ENCODE measurements at regions not wholly inside any gene's neighbourhood (a gene's known extent, or its start where the extent isn't known, plus 50 kb on each side); places are given as distances from the start of the nearest gene placed in this dataset.

- DNase-seq, result no peak
- Histone ChIP-seq H3K27me3 (replicated peaks; ENCODE audit: insufficient read depth, low read length) (no peaks in the 10 kb centered on the region), H3K4me2 (ENCODE audit: low read depth, low read length) (no peak overlapping the region), H3K27ac (ENCODE audit: low read length) (no peak overlapping the region), H3K36me3 (replicated peaks; ENCODE audit: insufficient read depth, low read length) (no peaks in the 10 kb centered on the region), H3K4me1 (ENCODE audit: low read length) (no peaks in the 10 kb centered on the region), H3K9me3 (replicated peaks; ENCODE audit: insufficient read depth, low read length) (no peaks in the 10 kb centered on the region), H3F3A (ENCODE audit: insufficient read depth, low read length) (no peaks in the 10 kb centered on the region), H3K9me2 (replicated peaks; ENCODE audit: insufficient read depth, low read length) (no peaks in the 10 kb centered on the region), H3K79me2 (ENCODE audit: low read length) (no peaks in the 10 kb centered on the region), H3K4me3 (ENCODE audit: low read length) (no peak overlapping the region), H3K9ac (ENCODE audit: low read length) (no peak overlapping the region), H2AFZ (ENCODE audit: low read length) (no peak overlapping the region), H4K20me1 (ENCODE audit: insufficient read depth, low read length) (no peaks in the 10 kb centered on the region)
- TF ChIP-seq EZH2phosphoT487 (IDR thresholded peaks at IDR 0.05; ENCODE audit: low read length), result no peak
- no peak for TF ChIP-seq EZH2 (optimal IDR thresholded peaks at IDR 0.05; ENCODE audit: low read depth, low read length)
- TF ChIP-seq CTCF (IDR thresholded peaks at IDR 0.05; ENCODE audit: low read length), result no peak
These were observed 230.9 kb downstream of the BTG1 start for GRCh38 chr12:91914701-91915100.

GRCh38 chr12:91913651-91914050, 232.0 kb downstream of the BTG1 start:
- Histone ChIP-seq H3K27me3 (replicated peaks; ENCODE audit: insufficient read depth, low read length) (no peaks in the 10 kb centered on the region), H4K20me1 (ENCODE audit: insufficient read depth, low read length) (no peaks in the 10 kb centered on the region), H3K4me3 (ENCODE audit: low read length) (no peak overlapping the region), H3K4me2 (ENCODE audit: low read depth, low read length) (no peak overlapping the region), H3K9ac (ENCODE audit: low read length) (no peak overlapping the region), H3K4me1 (ENCODE audit: low read length) (no peaks in the 10 kb centered on the region), H3K9me2 (replicated peaks; ENCODE audit: insufficient read depth, low read length) (no peaks in the 10 kb centered on the region), H3K9me3 (replicated peaks; ENCODE audit: insufficient read depth, low read length) (no peaks in the 10 kb centered on the region), H3K36me3 (replicated peaks; ENCODE audit: insufficient read depth, low read length) (no peaks in the 10 kb centered on the region), H3K79me2 (ENCODE audit: low read length) (no peaks in the 10 kb centered on the region), H2AFZ (ENCODE audit: low read length) (no peak overlapping the region), H3K27ac (ENCODE audit: low read length) (no peak overlapping the region), H3F3A (ENCODE audit: insufficient read depth, low read length) (no peaks in the 10 kb centered on the region)
- no peak for DNase-seq
- no peak for TF ChIP-seq EZH2phosphoT487 (IDR thresholded peaks at IDR 0.05; ENCODE audit: low read length)
- TF ChIP-seq CTCF (IDR thresholded peaks at IDR 0.05; ENCODE audit: low read length), result no peak
- TF ChIP-seq EZH2 (optimal IDR thresholded peaks at IDR 0.05; ENCODE audit: low read depth, low read length), result no peak

- H3K27me3 ChIP-seq (replicated peaks; ENCODE audit: insufficient read depth, low read length), result no peaks in the 10 kb centered on the region
- no peak overlapping the region for H3K4me2 ChIP-seq (ENCODE audit: low read depth, low read length)
- no peaks in the 10 kb centered on the region for H3K36me3 ChIP-seq (replicated peaks; ENCODE audit: insufficient read depth, low read length)
These were observed 232.5 kb downstream of the BTG1 start for GRCh38 chr12:91913124-91913523.

More at GRCh38 chr12:91913124-91913523, 232.5 kb downstream of the BTG1 start:
- no peak overlapping the region for H3K9ac ChIP-seq (ENCODE audit: low read length)
- no peak overlapping the region for H2AFZ ChIP-seq (ENCODE audit: low read length)
- no peaks in the 10 kb centered on the region for H3K9me2 ChIP-seq (replicated peaks; ENCODE audit: insufficient read depth, low read length)
- H3F3A ChIP-seq (ENCODE audit: insufficient read depth, low read length), result no peaks in the 10 kb centered on the region
- no peak overlapping the region for H3K4me3 ChIP-seq (ENCODE audit: low read length)
- no peak overlapping the region for H3K27ac ChIP-seq (ENCODE audit: low read length)
- TF ChIP-seq EZH2phosphoT487 (IDR thresholded peaks at IDR 0.05; ENCODE audit: low read length) (no peak), CTCF (IDR thresholded peaks at IDR 0.05; ENCODE audit: low read length) (no peak), EZH2 (optimal IDR thresholded peaks at IDR 0.05; ENCODE audit: low read depth, low read length) (no peak)
- DNase-seq, result no peak
- H3K79me2 ChIP-seq (ENCODE audit: low read length), result no peaks in the 10 kb centered on the region
- H3K9me3 ChIP-seq (replicated peaks; ENCODE audit: insufficient read depth, low read length), result no peaks in the 10 kb centered on the region
- H3K4me1 ChIP-seq (ENCODE audit: low read length), result no peaks in the 10 kb centered on the region
- no peaks in the 10 kb centered on the region for H4K20me1 ChIP-seq (ENCODE audit: insufficient read depth, low read length)
